GM18511 (cell line): ENCODE measurements at regions not wholly inside any gene's neighbourhood (a gene's known extent, or its start where the extent isn't known, plus 50 kb on each side); places are given as distances from the start of the nearest gene placed in this dataset.
"Not testable (repeated sequence)": the region's sequence is repeated elsewhere in the genome, so short reads cannot be mapped to it uniquely, and the experiment has no call there.

Source experiments
- ATAC-seq: cut with Tn5 transposase; IDR thresholded peaks from one replicate; pipeline ENCODE4 v1.9.1; 2021; ENCODE audit warnings: mild to moderate bottlenecking, moderate library complexity; ENCODE audit not compliant: unreplicated experiment

DNA sequence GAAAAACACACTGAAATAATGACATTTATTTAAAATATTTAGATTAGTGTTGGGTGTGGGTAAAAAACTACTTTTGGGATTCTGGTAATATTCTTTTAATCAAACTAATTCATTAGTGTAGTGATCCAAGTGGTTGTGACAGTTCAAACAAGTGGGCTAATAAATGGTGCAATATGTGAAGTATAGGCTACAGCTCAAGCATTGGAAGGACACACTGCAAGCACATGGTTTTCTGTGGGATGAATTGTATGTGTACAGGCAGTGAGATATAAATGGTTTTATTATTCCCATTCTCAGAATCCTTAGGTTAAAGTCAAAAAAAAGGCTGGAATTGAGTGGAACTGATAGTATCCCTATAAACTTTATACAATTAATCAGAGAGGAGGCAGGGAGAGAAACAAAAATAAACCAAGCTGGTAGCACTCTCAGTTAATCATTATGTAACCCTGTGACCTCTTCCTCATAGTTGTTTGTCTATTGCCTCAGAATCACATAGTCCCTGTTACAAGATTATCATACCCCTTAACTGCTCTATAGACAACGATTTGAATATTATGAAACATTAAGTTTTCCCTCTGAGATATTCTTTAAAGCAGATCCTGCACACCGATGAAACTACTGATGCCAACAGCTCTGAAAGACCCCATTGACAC, 1755.4 kb upstream of the ACO1 start:
- no peak for ATAC-seq

DNA sequence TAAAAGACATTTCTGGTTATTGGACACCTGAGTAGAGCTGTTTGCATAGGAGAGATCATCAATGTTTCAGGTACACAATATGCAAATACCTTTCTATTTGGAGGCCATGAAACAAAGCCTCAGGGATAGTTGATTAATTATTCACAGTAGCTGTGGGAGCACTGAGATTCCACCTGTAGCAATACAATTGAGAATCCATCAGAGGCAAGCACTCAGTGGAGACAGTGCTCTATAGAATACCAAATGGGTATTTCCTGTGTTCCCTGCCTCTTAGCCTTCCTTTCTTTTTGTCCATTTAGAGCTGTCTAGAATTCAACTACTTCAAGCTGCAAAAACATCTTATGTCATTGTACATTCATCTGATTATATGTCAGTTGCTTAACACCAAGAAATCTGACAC, 1754.0 kb upstream of the ACO1 start:
- ATAC-seq: no peak

DNA sequence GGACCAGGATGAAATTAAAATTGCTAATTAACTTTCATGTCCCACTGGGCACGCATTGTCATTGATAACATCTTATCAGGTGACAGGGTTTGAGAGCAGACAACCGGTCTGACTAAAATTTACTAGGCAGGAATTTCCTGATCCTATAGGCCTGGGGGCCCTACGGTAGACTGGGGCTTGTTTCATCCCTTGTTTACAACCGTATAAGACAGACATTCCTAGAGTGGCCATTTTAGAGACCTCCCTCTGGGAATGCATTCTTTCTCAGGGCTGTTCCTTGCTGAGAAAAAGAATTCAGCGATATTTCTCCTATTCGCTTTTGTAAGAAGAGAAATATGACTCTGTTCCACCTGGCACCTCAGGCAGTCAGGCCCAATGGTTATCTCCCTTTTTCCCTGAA, 1737.8 kb upstream of the ACO1 start:
- not testable (repeated sequence) for ATAC-seq

DNA sequence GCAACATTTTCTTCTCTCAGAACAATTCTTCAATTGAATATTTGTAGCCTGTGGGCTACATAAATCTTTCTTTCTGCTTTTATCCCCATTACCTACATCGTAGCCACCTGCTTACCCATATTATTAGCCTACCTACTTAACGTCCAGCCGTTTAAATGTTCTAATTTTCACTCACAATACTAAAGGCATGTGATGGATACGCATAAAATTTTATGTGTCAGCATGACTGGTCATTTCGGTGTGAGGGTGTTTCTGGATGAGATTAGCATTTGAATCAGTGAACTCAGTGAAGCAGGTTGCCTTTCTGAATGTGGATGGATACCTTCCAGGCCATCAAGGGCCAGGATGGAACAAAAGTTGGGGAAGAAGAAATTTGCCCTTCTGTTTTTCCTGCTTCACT, 1722.5 kb upstream of the ACO1 start:
- no peak for ATAC-seq

DNA sequence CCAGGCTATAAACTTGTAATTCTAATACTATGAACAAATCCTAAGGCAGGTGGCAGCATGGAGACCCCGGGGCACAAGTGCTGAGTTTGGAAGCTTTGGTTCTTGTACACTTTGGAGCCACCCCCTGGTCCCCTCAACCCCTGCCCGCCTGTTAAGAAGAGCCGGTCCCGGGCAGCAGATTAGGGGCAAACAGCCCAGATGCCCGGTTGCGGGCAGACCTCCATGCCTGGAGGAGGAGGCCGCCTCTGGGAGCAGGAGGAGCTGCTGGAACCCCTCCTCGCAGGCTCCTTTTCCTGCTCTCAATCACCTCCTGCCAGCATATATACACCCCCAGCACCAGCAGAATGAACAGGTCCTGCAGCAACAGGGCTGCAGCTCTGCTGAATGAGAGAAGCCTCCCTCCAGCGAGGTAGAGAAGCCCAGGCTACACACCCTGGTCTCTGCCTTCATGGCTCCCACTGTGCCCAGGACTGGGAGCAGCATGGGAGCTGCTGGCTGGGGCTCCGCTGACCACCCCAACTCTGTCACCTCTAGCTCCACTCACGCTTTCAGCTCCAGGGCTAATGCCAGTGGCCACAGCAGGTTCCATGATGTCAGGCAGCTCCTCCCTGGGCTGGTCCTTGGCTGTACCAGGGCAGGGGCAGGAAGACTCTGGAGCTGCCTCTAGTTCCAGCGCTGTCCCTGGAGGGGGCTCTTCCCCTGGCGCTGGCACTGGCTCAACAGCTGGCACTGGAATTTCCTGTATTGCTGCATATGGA, 1713.5 kb upstream of the ACO1 start:
- no peak for ATAC-seq

DNA sequence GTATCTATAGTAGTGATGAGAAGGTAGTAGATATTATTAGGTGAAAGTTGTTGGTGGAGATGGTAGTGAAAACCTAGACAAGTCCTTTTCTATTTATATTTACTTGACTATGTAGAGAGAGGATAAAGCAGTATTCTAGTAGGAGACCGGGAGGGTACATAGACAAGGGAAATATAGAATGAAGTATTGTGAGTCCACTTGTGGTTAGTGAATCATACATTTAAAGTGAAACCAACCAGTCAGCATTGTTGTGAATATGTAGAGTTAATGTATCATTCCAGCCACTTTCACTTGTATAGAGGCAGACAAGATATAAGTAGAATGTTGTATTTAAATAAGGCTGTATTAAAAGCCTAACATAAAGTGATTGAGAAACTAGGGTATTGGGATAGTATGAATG, 1711.3 kb upstream of the ACO1 start:
- ATAC-seq: no peak

DNA sequence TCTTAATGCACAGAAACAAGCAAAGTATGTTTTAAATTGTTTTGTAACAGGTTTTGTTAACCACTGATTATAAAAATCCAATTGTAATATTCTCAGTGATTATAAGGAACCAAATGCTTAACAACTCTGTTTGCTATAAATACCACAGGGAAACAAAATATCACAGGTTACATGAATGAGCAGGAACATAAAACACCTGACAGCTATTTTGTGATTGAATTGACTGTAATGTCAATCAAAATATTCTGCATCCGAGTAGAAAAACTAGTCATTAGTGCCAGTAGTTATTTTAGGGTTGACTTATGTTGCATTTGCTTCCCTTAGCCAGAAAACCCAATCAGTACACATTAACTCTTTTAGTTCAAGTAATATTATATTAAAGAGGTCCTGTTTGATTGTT, 1707.8 kb upstream of the ACO1 start:
- no peak for ATAC-seq

DNA sequence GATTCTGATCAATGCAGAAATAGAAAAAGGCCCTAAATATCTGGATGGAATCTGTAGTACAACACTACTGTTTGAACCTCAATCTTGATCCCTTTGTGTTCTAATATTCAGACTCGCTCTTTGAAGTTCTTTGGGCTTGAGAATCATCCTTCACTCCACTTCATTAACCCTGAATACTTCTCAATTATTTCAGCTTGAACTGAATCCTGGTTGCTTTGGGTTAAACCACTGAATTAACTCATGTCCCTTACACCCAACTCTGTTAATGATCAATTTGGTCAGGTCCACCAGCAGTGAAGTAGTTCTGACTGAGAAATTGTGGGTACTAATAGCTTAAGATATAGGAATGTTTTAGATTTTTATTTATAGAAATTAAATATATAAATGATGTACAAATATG, 1707.2 kb upstream of the ACO1 start:
- ATAC-seq: no peak

DNA sequence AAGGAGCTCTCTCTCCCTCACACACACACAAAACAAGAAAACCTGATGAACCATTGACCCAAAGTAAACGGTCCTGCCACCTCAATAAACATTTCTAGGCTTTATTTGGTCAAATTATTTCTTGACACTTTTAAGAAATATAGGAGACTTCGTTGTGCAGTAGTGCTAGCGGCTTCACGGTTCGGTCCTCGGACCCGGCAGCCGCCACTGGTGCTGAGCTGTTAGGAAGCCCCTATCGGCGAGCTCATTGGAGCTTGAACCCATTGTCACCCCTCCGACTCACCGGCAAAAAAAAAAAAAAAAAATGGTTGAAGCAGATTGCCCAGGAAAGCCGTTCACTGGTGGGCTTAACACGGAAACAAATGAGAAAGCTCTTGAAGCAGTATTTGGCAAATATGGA, 1695.6 kb upstream of the ACO1 start:
- ATAC-seq: no peak

DNA sequence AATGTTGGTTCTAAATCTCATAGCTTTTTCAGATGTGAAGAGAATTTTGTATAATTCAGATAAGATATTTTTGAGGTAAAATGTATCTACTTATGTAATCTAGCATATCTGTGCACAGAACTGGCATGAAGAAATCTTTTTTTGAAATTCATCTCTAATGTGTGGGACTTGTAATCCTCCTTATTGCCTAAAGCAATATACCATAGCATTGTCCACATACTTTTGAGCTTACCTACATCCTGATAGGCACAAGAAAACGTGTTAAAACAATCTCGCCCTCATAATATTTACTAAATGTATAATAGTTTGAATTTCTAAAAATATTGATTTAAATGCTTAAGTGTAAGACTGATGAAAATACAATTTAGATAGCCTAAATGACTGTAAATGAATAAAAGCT, 1686.5 kb upstream of the ACO1 start:
- ATAC-seq: no peak

DNA sequence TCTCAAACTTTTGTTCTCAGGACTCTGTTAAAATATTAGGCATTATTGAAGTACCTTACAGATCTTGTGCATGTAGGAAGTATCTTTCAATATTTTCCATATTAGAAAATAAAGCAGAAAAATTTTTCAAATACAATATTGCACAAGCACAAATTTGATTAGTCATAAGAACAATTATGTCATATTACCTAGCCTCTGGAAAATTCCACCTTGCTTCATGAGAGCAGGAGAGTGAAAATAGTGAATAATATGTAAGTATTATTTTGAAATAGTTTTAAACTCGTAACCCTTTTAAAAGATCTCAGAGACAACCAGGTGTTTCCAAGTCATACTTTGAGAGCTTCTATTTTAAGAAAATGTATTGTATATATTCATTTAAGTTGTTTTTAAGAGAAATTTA, 1672.9 kb upstream of the ACO1 start:
- ATAC-seq: no peak

DNA sequence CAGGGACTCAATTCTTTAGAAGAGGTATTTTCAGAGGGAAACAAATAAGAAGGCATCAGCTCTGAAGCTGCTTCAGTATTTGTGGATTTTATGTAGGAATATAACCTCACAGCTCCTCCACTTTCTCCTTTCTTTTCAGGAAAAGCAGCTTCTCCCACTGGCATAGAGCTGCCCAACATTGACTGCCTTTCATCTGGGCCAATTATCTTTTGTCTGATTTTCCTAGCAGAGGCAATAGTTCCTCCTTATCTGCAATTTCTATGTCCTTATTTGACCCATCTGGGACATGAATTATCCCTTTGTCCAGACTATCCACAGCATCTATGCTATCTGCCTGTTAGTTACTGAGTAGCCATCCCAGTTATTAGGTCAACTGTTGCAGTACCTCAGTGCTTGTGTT, 1671.2 kb upstream of the ACO1 start:
- no peak for ATAC-seq

DNA sequence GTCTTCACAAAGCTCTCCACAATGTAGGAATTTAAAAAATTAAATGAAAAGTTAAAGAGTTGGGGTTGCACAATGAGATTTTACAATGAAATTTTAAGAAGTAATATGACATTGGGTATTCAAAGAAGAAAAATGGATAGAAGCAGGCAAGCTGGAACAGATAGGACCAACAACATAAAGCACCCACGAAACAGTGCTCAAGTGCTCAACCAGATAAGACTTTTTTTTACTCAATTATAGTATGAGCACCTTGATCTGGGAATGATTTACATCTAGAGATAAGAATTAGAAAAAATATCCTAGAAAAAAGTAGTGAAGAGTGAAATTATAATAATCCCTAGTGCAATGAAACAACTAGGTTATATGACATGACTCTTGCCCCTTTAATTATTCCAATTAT, 1670.1 kb upstream of the ACO1 start:
- ATAC-seq: no peak

DNA sequence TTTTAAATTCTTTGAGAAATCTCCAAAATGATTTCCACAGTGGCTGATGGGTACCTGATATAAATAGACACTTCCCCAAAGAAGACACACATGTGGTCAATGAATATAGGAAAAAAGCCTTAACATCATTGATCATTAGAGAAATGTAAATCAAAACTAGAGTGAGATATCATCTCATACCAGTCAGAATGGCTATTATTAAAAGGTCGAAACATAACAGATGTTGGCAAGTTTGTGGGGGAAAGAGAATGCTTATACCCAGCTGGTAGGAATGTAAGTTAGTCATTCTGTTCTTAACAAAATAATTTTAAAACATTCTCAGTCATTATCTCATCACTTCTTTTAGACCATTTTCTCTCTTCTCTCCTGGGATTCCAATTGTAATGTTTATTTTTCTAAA, 1666.0 kb upstream of the ACO1 start:
- ATAC-seq: no peak

DNA sequence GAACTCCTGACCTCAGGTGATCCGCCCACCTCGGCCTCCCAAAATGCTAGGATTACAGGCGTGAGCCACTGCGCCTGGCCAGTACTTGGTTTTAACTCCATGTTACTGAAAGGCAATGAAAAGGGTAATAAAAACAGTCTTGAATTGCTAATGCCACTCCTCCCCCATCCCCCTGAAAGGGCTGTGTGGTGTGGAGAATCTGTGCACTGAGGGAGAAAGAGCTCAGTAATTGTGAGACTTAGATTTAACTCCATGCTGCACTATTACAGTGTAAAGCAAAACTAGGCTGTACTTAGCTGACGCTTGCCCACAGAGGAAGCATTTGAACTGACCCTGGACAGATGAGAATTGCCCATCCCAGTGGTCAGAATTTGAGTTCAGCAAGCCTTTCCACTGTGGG, 1662.4 kb upstream of the ACO1 start:
- ATAC-seq: no peak

DNA sequence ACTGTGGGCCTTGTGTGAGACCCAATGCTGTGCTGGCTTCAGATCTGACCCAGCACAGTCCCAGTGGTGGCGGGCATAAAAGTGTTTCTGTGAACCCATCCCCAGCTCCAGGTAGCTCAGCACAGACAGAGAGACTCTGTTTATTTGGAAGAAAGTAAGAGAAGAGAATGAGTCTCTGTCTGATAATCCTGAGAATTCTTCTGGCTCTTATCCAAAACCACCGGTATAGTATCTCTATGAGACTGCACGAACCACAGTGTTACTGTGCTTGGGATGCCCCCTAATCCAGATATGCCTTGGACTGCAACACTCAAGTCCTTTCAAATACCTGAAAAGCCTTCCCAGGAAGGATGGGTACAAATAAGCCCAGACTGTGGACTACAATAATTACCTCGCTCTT, 1660.8 kb upstream of the ACO1 start:
- no peak for ATAC-seq

DNA sequence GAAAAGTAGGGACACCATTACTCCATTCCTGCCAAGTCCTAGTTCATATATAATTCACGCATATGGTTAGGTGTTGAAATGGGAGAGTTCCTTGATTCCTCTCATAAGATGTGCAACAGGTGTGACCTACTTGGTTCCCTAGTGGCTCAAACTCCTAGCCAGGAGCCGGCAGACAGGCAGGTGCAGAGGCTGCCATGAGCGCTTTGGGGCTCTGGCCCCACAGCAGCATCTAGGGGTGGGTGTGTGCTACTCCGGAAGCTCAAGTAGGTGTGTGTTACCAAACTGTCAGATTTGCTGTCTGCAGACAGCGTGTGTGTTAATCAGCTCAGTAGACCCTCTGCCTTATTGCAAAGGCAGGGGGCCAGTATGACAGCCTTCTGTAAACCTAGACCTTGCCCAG, 1652.4 kb upstream of the ACO1 start:
- no peak for ATAC-seq

DNA sequence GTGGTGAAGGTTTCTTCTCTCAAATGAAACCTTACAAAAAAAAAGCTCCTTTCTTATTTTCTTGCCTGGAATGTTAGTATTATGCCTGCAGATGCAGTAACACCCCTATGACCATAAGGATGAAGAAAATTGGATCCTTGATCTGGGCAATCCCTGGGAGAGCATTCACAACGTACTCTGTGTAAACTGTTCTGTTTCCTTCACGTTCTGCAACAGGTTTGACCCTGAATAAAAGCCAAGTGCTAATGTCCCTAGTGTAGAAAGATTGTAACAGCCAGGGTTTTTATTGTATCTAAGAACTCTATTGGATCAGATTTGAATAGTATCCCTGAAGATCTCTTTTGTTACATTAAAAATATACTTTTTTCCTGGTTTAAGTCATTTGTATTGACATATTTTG, 1639.6 kb upstream of the ACO1 start:
- ATAC-seq: no peak

DNA sequence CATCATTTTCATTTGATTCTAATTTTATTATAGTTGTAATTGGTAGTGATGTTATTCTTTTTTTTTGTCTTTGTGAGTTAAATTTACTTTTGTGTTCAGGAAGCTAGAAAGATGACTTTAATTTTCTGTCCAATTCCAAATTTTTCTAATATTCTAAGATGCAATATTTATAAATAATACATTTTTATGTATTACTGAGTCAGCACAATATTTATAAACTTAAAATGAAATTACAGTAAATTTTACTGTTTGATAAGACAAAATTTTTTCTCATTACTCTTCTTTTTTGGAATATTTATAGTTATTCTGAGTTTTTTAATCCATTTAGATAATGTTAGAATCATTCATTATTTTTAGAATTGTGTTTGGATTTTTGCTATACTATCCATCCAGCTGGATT, 1637.9 kb upstream of the ACO1 start:
- no peak for ATAC-seq

DNA sequence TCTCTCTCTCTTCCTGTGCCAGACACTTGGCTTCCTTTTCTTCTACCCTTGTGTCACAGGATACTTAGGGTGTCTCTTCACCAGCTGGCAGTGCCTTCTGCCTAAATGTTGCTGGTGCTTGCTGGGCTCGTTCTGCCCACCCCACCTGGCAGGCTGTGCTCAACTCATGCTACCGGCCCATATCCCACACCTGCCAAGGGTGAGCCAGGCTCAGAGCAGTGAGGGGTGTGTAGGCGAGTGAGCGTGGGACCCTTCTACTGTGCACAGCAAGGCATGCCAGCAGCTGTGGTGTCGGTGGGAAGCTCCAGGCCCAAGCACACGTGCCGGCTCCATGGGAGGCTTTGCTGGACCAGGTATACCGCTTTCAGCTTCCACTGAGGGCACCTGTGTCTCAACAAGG, 1626.7 kb upstream of the ACO1 start:
- no peak for ATAC-seq

DNA sequence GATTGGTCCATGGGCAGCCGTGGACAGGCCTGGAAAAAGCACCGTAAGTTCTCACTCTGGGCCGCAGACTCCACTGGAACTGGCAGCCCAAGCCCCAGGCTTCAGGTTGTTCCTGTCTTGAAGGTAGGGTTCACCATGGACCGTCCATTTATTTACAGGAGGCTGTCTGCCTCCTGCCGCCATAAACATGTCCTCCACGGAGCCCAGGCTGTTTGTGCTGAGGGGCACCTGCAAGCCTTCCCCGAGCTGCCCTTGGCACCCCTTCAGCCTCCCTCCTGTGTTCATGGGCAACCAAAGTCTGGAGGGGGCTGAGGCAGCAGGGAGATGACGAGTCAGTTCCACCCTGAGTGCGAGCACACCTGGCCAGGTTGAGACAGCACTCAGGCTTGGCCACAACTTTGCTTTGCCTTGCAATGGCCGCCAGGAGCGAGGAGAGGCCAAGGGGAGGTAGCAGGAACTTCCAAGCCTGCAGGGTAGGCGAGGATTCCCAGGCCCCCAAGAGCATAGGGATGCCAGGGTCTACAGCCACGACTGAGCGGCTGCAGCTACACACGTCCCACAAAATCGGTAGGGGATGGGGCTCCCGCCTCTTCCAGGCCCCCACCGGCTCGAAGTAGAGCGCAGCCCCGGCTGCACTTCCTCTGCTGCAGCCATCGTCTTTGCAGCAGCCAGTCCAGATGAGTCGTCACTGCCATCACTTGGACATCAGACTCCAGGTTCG, 1625.6 kb upstream of the ACO1 start:
- ATAC-seq: no peak

DNA sequence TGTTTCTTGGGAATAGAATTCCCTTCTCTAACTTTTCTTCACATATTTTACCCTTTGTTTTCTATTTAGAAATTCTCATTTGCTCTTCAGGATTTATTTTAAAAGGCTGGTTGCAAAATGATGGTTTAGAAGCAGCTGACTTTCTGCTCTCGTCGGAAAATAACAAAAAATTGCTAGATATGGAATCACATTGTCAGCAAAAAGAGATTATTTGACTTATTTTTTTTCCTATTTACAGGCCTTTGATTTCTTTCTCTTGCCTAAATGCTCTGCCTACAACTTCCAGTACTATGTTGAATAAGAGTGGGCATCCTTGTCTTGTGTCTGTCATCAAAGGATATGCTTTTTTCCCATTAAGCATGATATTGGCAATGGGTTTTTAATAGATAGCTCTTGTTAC, 1619.1 kb upstream of the ACO1 start:
- ATAC-seq: no peak
